GM12865 (cell line): ENCODE measurements at regions not wholly inside any gene's neighbourhood (a gene's known extent, or its start where the extent isn't known, plus 50 kb on each side); places are given as distances from the start of the nearest gene placed in this dataset.

ENCODE experiments used
- DNase-seq: peaks from one replicate; pipeline ENCODE4 v3.0.0; 2010; ENCODE audit warnings: low read depth
- H3K4me3 ChIP-seq: 2 replicates; pipeline ENCODE4 v1.5.1; 2011; ENCODE audit warnings: mild to moderate bottlenecking, low read depth, low read length, control low read depth
- TF ChIP-seq, protein P1 (sequence below): IDR thresholded peaks from 2 replicates; pipeline ENCODE4 v1.5.1; 2011; ENCODE audit warnings: low read length, control low read depth, low read depth, inconsistent platforms; ENCODE audit not compliant: insufficient read depth; ENCODE audit errors: missing control alignments

DNA sequence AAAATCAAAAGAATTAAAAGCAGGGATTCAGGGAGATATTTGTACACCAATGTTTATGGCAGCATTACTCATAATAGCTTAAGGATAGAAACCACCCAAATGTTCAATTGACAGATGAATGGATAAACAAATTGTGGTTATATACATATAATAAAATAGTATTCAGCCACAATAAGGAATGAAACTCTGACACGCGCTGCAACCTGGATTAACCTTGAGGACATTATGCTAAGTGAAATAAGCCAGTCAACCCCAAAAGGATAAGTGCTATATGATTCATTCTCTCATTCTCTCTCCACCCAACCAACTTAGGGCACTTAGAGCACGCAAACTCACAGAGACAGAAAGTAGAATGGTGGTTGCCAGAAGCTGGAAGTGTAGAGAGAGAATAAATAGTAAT lies 216.8 kb upstream of the SLC14A2 start:
- TF ChIP-seq, protein P1, sequence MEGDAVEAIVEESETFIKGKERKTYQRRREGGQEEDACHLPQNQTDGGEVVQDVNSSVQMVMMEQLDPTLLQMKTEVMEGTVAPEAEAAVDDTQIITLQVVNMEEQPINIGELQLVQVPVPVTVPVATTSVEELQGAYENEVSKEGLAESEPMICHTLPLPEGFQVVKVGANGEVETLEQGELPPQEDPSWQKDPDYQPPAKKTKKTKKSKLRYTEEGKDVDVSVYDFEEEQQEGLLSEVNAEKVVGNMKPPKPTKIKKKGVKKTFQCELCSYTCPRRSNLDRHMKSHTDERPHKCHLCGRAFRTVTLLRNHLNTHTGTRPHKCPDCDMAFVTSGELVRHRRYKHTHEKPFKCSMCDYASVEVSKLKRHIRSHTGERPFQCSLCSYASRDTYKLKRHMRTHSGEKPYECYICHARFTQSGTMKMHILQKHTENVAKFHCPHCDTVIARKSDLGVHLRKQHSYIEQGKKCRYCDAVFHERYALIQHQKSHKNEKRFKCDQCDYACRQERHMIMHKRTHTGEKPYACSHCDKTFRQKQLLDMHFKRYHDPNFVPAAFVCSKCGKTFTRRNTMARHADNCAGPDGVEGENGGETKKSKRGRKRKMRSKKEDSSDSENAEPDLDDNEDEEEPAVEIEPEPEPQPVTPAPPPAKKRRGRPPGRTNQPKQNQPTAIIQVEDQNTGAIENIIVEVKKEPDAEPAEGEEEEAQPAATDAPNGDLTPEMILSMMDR, result no peak
- DNase-seq, result no peak

DNA sequence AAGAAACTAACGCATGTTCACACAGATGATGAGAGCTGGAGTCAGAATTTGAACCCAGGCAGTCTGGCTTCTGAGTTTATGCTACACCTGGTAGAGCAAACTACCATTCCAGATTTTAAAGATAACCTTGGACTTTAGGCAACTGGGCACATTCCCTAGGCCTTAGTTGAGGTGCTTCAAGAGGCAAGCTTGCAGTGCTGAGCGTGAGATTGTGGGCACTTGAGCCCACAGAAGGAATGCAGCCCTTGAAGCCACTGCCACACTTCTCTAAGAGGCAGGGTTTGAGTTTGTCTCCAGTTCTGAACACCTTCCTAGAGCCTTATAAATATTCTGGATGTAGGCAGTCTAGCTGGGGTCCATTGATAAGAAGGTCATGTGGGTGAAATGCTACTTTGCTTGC lies 216.1 kb upstream of the SLC14A2 start:
- TF ChIP-seq, protein P1, result no peak
- DNase-seq, result no peak
- no peak overlapping the region for H3K4me3 ChIP-seq

More for the DNA sequence above, 216.8 kb upstream of the SLC14A2 start:
- no peak overlapping the region for H3K4me3 ChIP-seq

DNA sequence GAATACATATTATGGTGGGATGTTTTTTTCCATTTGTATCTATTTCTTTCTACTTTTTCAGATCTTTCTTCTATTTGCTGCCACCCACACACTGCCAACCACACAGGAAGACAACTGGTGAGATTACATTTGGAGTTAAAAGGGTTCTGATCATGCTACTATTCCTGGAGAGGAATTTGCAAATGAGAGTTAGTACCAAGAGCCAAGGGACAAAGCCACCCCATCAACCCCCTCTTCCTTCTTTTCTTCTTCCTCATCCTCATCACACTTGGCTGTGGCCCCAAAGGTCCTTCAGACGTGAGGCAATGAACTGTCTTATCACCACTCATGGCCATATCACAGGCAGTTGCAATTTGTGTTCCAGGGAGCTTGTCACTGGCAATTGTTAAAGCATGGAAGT lies 215.6 kb upstream of the SLC14A2 start:
- TF ChIP-seq, protein P1, result no peak
- no peak for DNase-seq

DNA sequence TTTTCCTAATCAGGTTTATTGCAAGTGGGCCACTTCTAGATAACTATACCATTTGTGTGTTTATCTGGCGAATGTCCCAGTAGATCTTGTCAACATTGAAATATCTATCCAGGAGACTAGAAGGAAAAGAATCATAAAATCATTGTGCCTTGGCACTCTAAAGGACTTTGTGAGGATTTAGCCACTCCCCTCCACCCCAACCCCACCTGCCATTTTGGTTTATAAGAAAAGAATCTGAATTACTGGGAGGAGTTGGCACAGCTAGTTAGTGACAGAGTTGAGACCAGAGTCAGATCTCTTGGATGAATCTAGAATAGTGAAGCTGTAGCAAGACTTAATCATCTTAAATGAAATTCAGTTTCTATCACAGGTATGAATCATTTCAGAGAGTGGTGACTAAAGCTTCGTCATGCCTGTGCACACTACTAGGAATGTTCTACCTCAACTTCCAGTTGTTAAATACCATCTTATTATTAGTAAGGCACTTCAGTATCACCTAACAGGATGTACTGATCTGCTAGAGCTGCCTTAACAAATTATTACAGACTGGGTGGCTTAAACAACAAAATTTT lies 212.7 kb upstream of the SLC14A2 start:
- no peak overlapping the region for H3K4me3 ChIP-seq
- DNase-seq, result no peak
- TF ChIP-seq, protein P1, result no peak

More for the DNA sequence above, 215.6 kb upstream of the SLC14A2 start:
- no peak overlapping the region for H3K4me3 ChIP-seq

DNA sequence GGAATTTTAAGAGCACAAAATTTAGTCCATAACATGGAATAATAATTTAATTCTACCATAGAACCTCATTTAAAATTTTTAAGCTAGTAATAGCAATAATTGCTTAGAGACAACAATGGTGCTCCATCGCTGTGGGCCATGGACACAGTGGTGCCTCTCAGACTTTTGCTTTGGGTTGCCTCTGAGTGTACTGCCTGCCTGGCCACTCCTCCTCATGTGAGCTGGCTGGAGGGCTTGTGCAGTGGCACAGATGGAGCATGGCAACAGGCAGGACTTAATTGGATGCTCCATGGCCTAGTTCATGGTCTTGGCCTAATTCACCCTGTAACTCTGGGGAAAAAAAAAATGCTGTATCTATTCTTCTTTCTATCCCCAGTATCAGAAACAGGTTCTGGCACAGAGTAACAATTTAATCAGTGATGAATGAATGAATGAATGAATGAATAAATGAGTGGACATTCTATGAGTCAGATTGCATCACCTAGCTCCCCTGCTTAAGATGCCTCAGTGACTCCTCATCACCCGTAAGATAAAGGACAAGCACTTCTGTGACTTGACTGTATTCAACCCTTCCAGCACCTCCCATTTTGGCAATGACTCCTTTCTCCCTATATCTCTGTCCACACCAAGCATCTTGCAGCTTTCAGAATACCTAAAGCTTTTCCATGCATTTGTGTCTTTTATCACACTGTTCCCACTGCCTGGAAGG lies 211.8 kb upstream of the SLC14A2 start:
- no peak for DNase-seq
- TF ChIP-seq, protein P1, result no peak
- no peak overlapping the region for H3K4me3 ChIP-seq

DNA sequence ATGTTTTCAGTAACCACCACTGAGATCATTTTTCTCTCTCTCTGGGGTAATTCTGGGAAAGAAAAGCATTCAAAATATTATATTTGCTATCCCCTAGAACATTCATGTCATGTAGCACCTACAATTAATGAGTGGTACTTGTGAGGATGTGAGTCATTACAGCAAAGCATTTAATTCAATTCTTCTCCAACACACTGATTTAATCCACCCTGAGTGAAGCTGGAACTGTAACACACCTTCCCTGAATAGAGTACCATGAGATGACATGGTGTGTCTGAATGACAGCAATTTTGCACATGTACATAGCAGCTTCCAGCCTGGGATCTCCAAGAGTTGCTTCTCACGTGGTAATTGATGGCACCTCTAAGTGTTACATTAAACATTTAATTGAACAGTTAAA lies 207.1 kb upstream of the SLC14A2 start:
- H3K4me3 ChIP-seq, result no peak overlapping the region
- DNase-seq, result no peak
- TF ChIP-seq, protein P1, result no peak
